ENCODE measurements at regions not wholly inside any gene's neighbourhood (a gene's known extent, or its start where the extent isn't known, plus 50 kb on each side); places are given as distances from the start of the nearest gene placed in this dataset.

DNA sequence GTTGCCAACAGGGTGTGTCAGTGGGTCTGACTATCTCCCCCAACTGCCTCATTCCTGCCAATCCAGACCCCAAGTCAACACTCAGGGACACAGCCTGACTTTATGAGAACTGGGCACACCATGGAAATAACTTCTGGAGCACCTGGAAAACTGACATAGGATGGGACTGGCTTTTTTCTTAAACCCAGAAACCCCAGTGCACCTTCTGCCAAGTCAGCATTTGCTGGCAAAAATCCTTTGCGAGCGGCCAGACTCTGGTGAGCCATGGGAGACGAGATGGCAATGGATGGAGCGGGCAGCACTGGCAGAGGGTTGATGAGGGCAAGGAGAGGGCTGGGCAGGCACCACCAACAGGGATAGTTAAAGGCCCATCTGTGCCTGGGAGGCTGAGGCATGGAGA, 114.4 kb upstream of the OSMR start:
- no peak for DNase-seq
- intact Hi-C loops (cut with DNase I) = no loop called here
- no peak for ATAC-seq

DNA sequence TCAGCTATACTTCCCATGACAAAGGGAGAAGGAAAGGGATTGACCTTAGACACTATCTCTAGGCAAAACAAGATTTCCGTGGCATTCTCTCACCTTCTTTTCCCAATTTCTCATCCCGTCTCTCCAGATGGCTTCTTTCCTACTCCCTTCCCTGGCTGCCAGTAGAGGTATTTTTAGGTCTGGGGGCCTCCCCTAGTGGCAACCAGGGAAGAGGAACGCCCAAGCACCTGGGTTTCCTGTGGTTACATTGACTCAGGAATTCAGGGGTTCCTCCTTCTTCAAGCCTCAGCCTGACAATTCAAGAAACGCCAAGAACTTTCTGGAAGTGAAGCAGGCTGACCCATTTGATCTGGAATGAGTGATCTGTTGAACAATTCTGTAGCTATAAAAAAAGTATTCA, 111.5 kb upstream of the OSMR start:
- intact Hi-C loops (cut with DNase I) = no loop called here
- ATAC-seq (no peak), DNase-seq (no peak)

DNA sequence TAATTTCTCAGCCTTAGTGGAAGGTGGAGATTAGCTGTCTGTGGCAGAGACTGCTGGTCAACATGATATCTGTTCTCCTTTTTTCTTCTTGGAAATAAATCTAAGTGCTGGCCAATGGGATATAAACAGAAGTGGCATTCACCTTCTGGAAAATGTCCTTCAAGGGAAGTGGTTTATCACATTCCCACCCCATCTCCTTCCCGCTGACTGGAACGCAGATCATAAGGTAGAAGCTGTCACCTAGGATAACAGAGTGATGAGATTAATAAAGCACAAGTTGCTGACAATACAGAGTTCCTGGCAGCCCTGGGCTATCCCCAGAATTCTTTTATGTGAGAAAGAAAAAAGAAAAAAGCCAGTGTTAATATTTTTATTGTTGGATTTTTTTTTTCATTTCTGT, 109.7 kb upstream of the OSMR start:
- DNase-seq (no peak), ATAC-seq (peak in 1 of 2 donors; percentile 14)
- intact Hi-C loops (cut with DNase I) = no loop called here

DNA sequence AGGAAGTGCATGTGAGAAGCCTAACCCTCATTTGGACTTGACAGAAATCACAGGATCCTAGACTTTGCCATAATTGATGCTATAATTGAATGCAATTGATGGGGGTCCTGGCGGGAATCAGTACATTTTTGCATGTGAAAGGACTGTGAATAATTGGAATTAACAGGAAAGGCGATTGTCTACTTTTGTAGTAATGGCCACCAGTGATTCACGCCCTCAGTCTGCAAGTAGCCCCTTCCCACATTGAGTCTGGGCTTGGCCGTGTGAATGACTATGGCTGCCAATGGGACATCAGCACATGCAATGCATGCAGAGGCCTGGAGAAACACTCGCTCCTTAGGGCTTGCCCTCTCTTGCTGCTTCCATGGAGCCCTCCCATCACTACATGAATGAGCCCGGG, 107.8 kb upstream of the OSMR start:
- ATAC-seq (no peak), DNase-seq (no peak)
- intact Hi-C loops (cut with DNase I) = no loop called here

DNA sequence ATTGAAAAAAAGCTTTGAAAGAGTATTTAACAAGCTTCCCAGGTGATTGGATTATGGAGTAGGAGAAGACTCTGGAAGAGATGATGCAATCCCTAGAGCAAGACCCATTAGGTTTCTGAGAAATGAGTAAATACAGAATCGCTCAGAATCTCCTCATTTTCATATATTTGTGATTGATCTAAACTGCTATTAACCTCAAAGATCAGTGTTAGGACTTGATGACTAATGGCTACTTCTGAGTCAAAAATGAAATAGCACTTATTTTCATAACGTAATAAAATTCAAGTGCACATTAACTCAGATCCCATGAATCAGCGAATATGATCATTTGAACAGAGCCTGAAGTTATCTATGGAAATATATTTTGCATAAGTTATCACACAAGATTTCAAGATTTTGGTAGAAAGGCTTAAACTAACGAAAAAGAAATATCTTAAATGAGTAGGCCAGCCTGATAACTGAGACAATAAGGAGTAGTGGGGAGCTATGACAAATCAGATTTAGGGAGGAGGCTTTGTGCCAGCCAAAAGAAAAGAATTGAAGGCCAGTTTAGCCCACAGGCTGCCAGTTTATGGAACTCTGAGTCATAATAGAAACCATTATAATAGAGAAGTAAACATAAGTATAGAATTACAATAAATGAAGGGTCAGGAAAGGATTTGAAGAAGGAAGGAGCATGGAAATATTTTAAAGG, 106.7 kb upstream of the OSMR start:
- DNase-seq (no peak), ATAC-seq (no peak)
- intact Hi-C loops (cut with DNase I) = no loop called here

DNA sequence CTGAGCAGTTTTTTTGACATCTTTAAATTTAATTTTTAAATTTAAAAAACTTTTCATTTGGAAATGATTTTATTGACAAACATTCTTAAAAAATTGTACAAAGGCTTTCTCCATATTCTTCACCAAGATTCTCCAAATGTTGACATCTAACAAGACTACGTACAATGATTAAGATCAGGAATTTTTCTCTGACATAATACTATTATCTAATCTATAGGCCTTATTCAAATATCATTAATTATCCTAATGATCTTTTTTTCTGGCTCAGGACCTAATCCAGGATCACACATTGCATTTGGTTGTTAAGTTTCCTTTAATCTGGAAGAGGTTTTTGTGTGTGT, 106.1 kb upstream of the OSMR start:
- DNase-seq = no peak
- ATAC-seq = no peak
- intact Hi-C loops (cut with DNase I) = no loop called here

DNA sequence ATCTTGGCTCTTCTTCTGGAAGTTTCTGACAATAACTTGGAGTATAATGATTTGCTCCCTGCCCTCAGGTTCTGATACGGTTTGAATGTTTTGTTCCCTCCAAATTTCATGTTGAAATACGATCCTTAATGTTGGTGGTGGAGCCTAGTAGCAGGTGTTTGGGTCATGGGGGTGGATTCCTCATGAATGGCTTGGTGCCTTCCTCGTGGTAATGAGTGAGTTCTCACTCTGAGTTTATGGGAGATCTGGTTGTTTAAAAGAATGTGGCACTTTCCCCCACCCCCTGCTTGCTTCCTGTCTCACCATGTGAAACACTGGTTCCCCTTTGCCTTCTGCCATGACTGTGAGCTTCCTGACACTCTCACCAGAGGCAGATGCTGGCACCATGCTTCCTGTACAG, 103.0 kb upstream of the OSMR start:
- intact Hi-C loops (cut with DNase I) = no loop called here
- ATAC-seq (no peak), DNase-seq (no peak)

DNA sequence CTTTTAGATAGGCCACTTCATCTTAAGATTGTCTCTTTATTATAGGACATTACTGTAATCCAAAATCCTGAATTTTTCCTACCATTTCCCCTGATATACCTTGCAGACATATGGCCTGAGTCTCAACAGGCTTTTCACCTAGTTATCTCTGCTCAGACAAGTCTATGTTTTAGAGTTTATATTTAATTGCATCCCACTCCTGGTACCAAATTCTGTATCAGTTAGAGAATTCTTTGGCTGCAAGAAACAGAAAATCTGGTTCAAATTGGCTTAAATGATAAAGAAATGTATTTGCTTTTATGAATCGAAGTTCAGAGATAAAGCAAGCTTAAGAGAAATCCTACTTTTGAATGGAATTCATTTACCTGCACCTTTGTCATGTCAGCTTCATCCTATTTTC, 102.2 kb upstream of the OSMR start:
- no peak for ATAC-seq
- intact Hi-C loops (cut with DNase I) = no loop called here
- no peak for DNase-seq

DNA sequence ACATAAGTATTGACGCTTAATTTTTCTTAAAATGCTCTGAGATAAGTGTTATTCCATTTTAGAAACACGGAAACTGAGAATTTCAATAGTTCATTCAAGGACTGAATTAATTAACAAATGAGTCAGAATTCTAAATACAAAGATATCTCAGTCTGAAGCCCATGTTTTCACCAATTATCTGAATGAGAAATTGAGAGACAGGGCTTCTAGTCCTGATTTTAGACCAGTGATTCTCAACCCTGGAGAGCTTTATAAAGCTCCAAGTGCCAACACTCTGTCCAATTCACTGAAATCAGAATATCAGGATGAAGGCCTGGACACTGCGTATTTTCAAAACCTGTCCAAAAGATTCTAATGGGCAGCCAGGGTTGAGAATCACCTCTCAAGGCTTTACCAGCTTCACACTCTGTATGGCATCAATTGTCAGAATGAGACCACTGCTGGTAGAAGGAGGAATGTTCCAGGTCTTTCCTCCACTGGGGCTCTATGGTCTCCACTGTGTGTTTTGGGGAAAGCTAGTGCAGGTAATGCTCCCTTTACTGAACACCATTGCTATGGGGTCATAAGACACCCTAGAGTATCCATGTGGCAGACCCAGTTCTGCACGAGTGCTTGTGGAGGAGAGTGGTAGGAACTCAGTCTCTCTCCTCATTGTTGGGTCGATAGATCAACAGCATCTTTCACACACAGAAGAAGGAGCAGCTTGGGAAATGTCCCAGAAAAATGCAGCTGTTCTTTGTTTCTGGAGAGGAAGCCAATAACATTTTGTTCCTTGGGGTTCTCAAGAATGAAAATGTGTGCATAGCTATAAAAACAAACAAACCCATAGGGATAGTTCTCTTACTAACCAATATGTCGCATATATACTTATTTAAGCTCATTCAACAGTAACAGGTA, 99.7 kb upstream of the OSMR start:
- intact Hi-C loops (cut with DNase I) = no loop called here
- DNase-seq = no peak
- ATAC-seq = no peak

DNA sequence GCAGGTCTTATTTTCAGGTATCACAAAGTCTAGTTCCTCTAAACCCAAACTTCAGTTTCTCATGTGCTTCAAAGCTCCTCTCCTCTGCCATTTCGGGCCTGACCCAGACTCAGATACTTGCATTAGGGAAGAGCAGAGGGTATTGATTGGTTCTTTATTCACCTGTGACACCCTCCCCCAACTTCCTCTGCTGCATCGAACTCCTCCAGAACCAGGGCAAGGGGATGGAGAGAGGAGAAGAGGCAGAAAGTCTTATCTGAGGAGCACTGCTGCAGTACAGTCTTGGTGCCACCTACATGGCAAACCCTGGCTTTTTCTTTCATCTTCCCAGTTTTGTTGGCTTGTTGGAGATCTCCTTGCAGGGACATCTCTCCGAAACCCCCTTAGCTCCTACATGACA, 96.0 kb upstream of the OSMR start:
- intact Hi-C loops (cut with DNase I) = no loop called here
- DNase-seq (no peak), ATAC-seq (no peak)

DNA sequence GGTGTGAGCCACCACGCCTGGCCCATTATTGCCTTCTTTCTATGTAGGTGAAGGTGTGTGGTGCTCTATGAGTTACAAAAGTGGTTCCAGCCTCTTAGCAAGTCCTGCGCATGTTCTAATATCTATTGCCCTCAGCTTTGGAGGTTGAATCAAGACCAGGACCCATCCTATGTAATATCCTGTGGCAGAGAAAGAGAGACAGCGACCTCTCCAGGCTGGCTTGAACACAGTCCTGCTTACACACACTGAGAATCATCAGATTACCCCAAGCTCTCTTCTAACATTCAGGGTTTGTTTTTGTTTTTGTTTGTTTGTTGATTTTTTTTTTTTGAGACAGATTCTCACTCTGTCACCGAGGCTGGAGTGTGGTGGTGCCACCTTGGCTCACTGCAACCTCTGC, 94.7 kb upstream of the OSMR start:
- ATAC-seq (no peak), DNase-seq (no peak)
- intact Hi-C loops (cut with DNase I) = no loop called here

DNA sequence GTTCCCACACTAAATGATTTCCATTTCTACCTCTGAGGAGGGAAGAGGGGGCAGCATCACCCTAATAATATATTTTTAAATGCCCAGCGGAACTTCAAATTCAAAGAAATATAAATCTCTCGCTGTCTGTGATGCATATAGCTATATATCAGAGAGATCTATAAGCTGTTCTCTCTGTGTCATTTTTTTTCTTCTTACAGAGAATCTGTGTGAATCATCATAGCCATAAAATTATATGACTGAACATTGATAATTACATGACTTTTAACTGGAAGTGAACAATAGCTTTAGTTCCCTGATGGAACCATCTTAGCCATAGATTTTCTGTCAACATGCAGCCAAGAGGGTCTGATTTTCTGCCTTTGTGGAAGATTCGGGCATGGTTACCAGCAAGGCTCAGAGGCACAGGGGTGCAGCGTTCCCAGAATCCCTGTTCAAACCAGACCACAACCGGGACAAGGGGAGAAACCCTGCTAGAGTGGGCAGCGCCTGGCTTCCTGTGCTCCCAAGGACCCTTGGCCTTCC, 93.7 kb upstream of the OSMR start:
- DNase-seq (no peak), ATAC-seq (no peak)
- intact Hi-C loops (cut with DNase I) = no loop called here

DNA sequence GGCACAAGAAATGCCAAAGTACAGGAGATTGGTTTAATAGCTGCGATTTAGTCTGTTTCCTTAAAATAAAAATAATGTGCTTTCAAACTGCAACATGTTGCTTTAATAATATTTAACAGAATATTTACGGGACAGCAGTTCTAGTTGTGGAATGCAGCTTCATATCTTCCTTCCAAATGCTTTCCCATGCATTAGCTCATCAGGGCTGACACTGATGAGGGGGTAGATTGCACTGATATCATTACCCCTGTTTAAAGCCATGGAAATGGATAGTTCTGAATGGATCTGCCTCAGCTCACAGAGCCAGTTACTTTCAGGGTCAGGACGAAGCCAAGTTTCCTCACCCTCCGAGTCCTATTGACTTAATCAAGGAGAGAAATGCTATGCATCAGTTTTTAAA, 93.2 kb upstream of the OSMR start:
- intact Hi-C loops (cut with DNase I) = no loop called here
- ATAC-seq (no peak), DNase-seq (no peak)

DNA sequence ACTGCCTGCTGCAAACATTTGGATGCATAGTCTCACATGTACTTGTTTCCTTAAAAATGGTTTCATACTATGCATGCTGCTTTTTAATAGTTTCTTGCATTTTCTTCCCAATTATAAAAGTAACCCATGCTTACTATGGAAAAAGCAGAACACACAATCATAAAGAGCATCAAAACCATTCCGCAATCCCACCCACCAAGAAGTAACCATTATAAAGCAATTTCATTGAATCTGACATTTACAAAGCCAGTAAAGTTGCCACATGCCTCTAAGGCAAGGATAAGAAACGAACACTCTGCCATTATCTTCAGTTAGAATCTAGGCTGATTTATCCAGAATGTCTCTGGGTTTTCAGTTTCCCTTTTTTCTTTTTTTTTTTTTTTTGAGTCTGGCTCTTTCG, 92.7 kb upstream of the OSMR start:
- intact Hi-C loops (cut with DNase I) = no loop called here
- ATAC-seq = no peak
- no peak for DNase-seq

DNA sequence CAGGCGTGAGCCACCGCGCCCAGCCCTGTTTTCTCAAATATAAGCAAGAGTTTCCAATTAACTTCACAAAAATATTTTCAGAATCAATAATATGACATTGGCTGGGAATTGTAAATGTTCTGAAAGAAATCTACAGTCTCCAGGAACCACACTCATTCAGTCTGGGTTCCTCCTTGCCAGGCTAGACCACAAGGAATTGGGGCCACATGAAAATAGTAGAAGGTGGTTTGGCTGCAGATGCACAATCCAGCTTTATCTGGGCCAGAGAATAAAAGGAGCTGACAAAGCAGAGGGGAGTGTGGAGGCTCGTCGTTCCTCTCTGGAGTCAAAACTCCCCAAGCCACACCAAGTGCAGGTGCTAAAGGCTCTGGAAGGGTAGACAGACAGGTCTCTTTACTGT, 92.0 kb upstream of the OSMR start:
- DNase-seq (no peak), ATAC-seq (no peak)
- intact Hi-C loops (cut with DNase I) = no loop called here

DNA sequence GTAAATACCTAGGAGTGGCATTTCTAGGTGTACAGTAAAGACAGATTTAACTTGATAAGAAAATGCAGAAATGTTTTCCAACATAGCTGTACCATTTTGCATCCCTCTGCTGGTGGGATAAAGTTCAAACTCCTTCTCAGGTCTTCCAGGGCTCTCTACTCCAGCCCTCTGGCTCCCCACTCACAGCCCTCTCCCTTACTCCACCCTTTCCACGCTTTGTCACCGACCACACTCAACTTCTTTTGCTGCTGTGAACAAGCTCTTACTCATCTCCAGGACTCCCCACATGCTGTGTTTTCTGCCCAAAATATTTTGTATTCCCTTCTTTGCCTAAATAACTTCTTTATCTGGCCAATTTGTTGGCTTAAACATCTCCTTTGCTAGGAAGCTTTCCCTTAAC, 90.6 kb upstream of the OSMR start:
- ATAC-seq (peak; percentile 21 to 50), DNase-seq (no peak)
- intact Hi-C loops (cut with DNase I) = no loop called here

DNA sequence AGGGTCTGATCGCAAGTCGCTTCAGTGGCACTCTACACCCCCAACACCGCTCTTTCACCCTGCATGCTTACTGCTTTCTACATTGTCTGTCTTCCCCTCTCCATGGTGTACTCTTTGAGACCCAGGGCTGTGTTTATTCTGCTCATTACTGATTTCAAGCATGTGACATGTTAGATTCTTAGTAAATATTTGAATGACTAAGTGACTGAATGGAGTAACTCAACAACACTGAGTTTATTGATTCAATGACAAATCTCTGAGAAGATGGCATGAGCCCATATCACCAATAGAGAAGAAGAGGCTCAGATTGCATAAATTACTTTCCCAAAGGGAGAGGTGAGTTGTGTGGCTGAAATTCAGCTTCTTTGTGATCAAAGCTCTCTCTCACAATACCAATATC, 89.7 kb upstream of the OSMR start:
- DNase-seq (no peak), ATAC-seq (no peak)
- intact Hi-C loops (cut with DNase I) = no loop called here

DNA sequence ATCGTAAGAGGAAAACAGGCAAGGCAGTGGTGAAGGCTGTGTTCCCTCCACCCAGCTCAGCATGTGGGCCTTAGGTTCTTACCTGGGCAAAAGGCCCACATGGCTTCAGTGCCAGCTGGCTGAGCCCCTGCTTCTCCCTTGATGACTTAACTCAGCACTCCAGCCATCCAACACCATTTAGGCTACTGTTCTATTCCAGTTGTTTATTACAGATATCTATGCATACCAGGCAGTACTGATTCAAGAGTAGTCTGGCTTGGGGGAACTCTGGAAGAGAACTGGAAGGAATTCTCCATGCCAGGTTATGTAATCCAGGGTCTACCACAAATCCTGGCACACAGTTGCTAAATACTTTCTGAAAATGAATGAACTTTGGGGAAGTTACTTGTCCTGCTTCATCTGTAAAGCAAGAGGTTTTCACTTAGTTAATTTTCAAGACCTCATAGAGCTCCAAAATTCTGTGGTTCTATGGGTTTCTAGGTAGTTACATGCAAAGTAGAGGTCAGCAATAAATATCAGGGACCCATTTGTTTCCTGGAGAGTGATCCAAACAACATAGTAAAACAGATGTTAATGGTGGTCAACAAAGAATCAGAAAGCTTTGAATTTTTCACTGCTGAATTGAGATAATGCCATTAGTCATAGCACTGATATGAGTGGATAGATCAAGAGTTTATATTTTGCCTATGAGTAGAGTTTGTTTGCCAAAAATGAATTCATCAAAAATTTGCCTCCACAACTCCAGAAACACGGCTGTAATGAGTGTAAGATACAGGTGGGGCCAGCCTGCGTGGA, 88.2 kb upstream of the OSMR start:
- no peak for DNase-seq
- peak; percentile 88 to 92 for ATAC-seq
- intact Hi-C loops (cut with DNase I) = no loop called here

DNA sequence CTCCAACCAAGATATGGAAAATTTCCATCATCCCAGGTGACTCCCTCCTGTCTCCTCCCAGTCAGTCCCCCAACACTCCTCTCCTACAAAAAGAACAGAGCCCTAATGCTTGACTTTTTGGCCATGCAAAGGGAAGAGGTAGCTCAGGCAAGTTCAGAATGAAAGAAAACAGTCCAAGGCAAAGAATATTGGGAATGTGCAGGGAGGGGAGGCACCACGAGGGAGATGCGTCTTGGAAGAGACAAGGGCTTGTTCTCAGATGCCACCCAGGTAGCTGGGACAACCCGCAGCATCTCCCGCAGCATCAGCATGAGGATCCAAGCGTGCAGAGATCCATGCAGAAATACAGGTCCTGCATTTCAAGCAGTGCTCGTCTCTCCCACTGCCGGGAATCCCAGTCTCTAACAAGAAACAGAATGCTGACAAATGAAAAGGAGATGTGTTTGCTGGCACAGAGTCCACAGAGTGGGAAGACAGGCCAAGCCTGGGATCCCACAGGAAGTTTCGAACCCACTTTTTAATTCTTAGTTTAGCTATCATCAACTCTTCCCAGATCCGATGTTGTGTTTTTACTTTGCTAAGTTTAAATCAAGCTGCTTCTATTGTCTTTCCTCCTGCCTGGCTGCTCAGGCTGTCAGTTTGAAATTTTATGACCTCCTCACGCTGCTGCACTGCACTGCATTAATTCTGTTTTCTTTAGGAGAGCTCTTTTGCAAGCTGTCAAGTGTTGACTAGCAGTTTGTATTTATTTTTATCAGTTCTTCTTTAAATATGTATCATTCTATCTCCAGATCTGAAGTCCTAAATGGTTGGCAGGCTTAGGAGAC, 86.8 kb upstream of the OSMR start:
- no peak for ATAC-seq

More for the DNA sequence above, 86.8 kb upstream of the OSMR start:
- DNase-seq = no peak
- intact Hi-C loops (cut with DNase I) = no loop called here

Data from left cardiac atrium (tissue), 4 donors.